NCI-H1694 treated with DMSO at 0.1 percent for 48 hours (cell line): ENCODE measurements at regions not wholly inside any gene's neighbourhood (a gene's known extent, or its start where the extent isn't known, plus 50 kb on each side); places are given as distances from the start of the nearest gene placed in this dataset.
A peak's percentile ranks its signal among the peaks of the same experiment; 100 is the strongest.
"Not testable (repeated sequence)": the region's sequence is repeated elsewhere in the genome, so short reads cannot be mapped to it uniquely, and the experiment has no call there.

Source experiments
- DNase-seq: peaks from one replicate; lab custom pipeline; 2025; lab: John Stamatoyannopoulos, UW

DNA sequence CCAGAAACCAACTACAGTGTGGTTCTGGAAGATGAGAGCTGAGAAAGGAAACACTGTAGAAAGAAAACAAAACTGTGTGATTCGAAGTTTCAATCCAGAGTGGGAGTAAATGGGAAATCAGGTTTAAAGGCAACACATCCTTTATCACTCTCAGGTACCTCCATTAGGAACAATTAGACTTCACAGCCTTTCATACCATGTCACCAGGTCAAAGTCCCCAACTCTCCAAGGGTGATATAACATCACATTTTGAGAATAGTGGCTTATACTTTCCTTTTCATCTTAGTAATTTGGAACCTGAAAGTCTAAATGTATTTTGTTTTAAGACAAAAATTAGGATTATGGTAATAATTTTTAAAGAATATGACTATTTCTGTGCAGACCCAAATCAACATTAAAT, 194.9 kb upstream of the WWC1 start:
- DNase-seq = no peak

DNA sequence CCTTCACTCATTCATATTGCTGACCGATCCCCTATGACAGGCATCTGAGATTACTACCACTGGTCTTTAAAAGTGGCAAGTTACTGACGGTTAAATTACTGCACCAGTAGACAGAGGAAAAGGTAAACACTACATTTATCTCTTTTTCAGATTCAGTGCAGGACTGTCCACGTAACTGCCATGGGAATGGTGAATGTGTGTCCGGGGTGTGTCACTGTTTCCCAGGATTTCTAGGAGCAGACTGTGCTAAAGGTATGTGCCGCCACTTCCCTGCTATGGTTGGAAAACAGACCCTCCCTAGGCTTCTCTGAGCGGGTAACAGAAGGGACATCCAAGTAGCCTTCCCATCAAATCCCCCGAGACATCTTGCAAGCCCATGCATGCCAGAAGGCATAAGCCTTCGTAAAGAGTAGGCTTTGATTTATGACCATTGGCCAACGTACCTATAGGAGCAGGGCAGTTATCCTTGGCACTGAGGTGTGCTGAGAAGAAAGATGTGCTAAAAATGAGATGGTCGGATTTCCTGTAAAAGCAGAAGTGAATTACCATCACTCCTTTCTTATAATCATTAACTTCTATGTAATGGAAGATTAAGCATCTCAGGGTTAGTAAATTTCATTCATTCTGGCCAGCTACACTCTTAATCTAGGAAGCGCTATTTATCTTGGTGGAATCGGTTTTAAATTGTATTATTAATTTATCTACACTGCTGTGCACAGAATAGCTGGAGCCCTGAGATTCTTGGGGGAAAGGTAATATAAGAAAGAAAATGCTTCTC, 193.4 kb upstream of the WWC1 start:
- DNase-seq = no peak

DNA sequence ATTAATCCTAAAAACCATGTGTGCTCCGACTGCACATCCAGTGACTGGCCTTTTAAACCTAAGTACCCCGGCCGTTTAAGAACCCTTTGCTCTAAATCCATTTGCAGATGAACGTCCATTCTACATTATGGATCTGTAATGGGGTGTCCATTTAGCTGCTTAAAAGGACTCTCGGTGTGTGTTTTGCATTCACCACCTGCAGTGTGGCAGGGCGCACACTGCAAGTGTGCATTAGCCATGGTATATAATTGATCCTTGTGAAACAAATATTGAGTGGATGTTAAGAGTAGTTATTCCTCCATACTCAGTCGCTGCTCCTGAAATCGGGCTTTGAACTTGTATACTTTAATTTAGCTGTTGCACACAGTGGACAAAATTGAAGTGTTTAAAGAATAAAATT, 190.1 kb upstream of the WWC1 start:
- DNase-seq = no peak

DNA sequence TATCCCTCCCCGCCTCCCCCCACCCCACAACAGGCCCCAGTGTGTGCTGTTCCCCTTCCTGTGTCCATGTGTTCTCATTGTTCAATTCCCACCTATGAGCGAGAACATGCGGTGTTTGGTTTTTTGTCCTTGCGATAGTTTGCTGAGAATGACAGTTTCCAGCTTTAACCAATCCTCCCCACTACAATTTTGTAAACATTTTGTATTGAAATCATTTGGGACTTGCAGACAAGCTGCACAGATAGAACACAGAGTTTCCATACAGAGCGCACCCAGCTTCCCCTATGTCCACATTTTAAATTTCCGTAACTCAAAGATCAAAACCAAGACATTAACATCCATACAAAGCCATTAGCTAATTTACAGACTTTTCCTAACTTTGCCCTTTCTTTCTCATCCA, 188.4 kb upstream of the WWC1 start:
- not testable (repeated sequence) for DNase-seq

DNA sequence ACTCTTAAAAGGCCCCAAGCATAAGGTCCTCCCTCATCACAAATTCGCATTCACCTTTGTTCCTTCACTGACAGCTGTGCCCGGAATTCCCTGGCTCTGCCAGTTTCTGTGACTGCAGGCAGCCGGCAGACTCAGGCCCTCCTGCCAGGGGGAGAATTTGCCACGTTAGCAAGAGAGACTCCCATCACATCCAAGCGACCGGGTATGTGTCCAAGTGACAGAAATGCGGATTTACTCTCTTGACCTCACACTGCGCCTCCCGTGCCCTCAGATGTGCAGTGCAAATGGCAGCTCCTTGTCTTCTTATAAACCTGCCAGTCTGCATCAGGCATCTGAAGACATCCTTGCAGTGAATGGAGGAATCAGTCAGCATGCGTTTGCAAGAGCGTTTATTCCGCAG, 187.1 kb upstream of the WWC1 start:
- no peak for DNase-seq

DNA sequence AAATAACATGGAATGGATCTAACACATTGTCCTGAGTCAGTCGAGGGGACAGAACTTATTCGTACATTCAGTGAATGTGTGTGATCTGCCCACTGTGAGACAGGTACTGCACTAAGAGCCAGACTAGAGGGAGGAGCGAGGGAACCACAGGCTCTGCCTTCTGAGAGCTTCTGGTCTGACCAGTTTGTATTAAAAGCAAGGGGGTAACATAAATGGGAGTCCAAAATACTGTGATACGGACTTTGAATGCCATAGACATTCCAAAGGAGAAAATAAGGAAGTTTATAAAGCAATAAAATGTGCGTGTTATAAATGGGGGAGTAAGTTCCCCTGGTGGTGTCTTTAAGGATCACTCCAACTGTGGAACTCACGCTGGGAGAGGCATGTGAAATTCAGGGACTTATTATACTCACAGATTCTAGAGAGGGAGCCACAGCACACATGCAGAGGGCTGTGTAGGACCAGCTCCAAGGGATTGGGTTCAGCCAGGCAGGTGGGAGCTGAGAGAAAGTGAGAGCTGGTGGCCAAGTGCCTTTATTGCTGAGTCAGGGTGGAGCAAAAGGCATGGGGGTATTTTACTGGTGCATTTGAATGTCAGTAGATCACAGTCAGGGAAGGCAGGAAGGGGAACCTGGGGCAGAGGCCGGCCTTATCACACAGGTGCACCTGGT, 186.5 kb upstream of the WWC1 start:
- no peak for DNase-seq

DNA sequence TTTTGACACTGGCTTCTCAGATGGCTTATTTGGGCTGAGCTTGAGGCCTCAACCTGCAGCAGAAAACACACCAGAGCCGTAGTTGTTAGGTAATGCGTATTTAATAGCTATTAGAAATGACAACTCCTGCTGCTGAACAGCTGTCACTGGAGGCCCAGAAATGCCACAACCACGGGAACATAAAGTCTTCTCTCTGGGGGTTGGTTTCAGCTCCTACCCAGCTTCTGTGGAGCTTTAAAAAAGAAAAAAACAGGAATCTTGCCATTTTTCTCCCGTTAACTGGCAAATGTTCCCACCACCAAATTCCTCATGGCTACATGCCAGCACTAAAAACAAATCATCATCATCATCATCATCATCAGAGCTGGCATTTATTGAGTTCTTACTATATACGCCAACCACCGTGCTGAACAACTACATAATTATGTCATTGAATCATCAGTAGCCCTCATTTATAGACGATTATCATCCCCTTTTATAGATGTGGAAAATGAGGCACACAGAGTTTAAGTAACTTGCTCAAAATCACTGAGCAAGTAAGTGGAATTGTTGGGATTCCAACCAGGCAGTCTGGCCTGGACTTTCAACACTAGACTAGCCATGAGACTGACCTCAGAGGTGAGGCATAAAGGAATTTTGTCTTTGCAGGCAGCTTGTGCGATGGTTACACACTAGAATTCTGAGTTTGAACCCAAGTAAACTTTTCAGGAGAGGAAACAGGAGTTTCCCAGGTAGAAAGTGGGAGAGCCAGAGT, 185.3 kb upstream of the WWC1 start:
- DNase-seq = peak; percentile 62

DNA sequence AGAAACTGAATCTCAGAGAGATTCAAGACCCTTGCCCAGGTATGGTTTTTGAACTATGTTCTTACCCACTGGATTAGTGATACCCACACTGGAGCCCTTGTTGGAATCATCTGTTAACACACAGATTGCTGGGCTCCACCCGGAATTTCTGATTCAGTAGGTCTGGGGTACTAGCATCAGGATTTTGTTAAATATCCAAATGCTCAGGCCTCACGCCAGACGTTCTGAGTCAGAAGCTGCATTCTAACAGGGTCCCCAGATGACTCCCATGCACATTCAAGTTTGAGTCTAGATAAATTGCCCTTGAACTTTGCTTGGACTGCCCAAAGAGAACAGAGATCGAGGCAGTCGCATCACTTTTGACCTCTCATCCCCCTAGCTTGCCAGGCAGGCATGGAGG, 182.0 kb upstream of the WWC1 start:
- DNase-seq = no peak

DNA sequence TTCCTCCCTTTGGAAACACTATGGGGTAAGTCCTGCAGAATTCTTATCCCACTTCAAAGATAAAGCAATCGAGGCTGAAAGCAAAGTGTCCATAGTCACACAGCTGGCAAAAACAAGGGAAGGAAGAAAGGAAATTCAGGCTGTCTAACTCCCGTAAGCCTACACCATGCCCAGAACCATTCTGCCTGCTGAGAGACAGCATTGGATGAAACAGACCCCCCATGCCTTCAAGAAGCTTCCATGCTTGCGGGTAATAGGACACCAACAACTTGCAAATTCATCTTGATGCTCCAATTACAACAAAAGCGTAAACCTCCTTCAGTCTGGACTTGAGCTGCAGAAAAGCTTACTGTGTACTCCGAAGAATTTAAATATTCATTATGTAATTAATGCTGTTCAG, 181.1 kb upstream of the WWC1 start:
- DNase-seq = no peak

DNA sequence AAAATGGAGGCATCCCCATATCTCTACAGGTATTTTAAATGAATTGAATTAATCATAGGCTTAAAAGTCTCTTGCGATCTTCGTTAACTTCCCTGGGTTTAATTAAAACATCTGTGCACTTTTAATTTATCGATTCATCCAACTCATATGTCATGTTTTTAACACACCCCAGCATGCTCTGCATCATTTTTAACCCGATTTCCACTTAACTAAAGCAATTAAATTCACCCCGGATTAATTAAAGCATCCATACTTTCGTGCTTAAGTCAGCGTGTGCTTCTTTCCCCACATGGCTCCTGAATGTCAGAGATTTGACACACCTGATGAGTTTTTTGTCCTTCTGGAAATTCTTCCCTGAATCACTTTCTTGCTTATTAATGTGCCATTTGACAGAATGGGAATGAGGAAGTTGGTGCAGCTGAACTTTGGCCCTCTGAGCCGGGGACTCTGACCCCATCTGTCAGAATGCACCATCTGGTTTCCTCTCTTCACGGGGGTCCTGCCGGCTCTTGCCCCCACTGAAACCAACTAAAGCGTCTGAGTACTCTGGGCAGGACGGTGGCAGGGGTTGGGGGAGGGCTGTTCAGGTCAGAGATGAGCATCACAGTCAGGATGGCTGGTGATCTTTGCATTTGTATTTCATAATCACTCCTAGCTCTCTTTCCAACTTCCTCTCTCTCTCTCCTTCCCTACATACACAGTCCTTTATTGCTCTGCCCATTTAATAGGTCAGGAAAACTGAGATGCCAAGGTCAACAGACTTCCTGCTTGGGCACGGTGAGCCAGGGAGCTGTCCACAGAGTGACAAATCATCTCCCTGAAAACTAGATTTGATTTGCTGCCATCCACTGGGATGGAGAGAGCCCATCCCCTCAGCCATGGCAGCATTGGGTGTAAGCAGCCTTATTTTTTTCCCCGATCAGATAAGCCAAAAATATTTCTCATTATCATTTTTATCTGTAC, 180.3 kb upstream of the WWC1 start:
- no peak for DNase-seq

DNA sequence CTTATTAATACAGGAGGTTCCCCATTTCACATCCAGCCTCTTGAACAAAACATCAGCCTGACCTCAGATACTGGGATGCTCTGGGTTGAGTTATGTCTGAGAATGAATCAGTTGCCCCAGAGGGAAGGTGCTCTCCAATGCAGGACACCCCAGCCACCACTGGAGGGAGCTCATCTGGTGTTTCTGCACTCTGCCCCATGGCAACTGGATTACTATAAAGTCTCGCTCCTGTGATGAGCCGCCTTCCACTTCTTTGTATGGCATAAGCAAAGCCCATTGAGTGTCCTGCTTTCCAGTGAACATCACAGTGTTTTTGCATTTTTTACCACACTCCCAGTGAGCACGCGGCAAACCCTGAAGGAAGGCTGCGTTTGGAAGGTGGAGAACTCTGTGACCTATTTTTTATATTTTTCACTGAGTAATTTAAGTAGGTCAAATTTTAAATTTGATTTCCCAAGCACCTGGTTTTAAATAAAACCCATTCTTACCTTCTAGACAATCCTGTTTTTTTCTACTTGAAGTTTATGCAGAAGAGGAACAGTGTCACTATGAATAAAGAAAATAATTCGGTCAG, 176.9 kb upstream of the WWC1 start:
- DNase-seq = peak; percentile 38

DNA sequence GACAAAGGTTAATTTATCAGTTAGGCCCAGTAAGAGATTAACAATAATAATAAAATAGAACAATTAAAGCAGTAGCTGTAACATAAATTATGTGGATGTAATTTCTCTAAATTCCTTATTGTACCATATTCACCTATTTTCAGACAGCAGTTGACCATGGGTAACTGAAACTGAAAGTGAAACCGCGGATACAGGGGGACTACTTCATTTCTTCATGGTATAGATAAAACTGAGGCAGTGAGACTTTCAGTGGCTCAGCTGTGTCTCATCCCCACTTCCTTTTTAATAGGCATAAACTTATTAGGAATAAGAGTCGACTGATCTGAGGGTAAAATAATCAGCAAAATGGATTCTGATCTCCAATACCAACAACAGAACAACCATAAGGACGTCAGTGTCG, 174.0 kb upstream of the WWC1 start:
- no peak for DNase-seq

DNA sequence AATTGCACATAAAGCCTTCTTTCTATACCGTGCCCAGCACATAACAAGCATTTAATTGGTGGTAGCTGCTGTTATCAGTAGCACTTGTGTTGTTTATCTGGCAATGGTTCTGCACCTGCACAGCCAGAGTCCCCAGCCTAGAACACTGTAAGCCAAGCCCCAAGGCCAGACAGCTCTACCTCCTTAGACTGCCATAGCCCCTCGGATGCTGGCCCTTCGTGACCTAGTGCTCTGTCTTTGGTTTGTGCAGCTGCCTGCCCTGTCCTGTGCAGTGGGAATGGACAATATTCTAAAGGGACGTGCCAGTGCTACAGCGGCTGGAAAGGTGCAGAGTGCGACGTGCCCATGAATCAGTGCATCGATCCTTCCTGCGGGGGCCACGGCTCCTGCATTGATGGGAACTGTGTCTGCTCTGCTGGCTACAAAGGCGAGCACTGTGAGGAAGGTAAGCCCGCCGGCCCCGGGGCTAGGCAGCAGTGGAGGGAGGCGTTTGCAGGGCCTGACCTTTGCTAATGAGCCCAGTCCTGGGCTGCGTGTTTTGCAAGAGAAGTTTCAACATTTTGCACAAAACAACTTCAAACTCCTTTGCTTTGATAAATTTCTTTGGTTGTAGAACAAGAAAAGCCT, 173.3 kb upstream of the WWC1 start:
- DNase-seq = no peak

DNA sequence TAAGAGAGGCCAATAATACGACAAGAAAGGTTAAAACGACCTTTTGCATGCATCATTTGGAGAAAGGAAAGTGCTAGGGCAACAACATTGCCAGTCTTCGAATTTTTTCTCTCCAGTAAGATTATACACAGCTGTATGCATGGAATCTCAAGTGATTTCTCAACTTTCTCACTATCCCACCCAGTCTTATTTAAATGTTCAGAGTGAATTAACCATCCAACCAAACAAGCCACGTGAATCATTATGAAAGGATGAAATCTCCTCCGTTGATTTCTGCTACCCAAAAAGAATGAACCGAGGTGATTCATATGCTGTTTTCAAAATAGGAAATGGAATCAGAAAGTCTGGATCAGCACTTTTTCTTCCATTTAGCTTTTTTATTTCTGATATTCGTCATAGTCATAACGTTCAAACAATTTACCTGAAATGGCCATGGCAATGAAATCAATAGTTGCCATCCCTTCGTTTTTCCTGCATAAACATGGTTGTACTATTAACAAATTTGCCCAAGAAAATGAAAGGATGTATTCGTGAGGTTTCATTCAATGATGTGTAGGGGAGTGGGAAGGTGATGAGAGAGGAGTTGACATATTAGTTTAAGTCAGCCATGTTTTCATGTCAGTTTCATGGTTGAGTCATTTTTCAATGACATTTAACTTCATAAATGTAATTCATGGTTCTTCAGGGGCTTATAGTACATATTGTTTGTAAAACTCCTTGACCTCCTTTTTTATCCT, 170.9 kb upstream of the WWC1 start:
- no peak for DNase-seq

DNA sequence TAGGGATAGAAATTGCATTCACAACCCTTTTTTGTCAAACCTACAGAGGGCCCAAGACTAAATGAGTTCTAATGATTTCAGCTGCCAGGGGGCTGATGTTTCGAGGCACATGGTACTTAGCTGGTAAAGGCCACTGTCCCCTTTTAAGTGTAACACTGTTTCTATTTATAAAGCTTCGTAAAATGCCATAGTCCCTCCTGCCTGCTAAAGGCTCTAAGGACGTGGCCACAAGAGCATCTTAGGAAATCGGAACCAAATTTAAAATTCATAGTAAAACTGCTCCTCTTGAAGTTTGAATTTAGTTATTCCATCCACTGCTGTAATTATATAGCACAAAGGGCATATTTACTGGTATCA, 170.3 kb upstream of the WWC1 start:
- DNase-seq = no peak

DNA sequence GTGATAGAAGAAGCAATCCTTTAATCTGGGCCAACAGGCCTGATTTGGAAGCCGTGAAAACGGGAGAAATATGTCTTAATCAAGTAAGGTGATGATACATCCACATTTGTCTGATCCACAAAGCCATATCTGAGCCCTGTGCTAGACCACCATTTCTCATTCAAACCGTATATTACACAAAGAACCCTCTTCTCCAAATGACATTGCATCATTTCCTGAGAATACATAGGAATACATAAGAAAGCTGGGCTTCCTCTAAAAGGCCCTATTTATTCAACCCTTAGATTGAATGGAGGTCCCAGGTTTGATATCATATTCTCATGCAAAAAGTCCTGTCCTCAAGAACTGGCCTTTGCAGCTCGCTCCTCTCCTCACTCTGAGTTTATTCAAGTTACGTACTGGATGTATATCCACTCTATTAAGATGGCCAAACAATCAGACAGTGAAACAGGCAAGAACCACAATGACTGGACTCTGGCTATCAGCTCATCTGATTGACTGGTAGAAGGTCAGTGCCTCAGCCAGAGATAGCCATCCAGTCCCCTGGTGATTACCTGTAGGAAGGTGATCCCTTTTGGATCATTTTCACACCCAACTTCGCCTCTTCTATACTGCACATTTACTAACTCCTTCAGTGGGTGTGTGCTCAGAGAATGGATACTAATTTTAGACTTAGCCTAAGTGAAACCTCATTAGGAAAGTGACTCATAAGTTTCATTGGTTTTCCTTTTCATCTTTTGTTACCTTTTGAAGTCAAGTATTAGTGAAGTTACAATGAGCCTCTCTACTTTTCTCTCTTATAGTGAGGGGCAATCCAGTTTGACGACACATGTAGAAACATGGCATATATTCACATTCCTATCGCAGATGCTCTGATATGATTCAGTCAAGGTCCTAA, 167.6 kb upstream of the WWC1 start:
- DNase-seq = no peak

DNA sequence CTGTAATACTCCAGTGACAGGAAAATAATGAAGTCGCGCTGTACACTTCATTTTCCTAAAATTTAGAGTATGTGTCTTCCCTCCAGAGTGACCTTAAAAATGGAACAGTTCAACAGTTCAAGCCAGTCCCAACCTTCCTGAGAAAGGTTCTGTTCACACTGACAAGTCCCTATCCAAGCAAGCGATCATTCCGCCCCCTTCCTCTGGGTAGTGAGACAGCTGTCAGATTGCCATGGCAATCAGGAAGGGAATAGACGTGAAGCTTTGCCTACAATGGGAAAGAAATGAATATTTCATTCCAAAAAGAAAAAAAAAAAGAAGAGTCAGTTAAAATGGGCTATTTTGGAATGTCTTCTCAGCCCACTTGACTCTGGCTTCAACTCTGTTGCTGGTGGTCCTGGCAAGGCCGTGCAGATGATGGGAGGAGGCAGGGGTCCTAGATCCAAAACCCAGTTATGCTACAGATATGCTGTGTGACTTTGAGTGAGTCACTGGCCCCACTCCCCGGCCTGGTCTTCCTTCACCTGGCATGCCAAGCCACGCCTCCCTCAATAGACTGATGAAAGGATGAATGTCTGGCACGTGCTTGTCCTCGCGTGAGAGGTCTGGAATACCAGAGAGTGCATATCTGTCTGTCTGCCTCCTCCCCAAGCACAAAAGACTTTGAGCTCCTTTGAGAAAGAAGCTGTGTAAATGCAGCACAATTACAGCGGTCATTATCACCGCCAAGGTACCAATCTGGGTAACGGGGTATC, 165.8 kb upstream of the WWC1 start:
- DNase-seq = no peak

DNA sequence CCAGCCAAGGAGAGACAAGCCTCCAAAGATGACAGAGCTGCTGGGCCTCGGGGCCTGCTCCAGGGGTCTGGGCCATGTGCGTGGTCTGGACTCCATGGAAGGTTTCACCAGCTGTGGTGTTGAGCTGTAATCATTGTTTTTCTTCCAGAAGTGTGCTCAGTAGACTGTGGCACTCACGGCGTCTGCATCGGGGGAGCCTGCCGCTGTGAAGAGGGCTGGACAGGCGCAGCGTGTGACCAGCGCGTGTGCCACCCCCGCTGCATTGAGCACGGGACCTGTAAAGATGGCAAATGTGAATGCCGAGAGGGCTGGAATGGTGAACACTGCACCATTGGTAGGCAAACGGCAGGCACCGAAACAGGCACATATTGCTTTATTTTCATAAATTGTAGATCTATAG, 164.8 kb upstream of the WWC1 start:
- no peak for DNase-seq

DNA sequence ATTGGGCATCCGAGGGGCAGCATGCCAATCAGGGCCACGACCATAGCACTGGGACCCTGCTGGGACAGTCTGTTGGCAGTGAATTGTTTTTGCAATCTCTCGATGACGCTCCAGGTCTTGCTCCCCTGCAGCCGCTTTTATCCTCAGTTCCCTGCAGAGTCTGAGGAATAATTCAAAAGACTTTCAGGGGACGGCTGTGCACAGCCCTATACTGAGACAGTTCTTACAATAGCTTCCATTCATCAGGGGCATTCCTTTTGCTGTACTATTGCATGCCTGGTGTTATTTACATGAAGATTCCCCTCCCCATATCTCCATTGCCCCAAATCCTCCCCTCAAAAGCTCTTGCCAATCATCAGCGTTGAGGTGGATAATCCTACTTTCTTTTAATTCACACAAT, 163.3 kb upstream of the WWC1 start:
- DNase-seq = no peak
